ENCODE measurements at regions not wholly inside any gene's neighbourhood (a gene's known extent, or its start where the extent isn't known, plus 50 kb on each side); places are given as distances from the start of the nearest gene placed in this dataset.

DNA sequence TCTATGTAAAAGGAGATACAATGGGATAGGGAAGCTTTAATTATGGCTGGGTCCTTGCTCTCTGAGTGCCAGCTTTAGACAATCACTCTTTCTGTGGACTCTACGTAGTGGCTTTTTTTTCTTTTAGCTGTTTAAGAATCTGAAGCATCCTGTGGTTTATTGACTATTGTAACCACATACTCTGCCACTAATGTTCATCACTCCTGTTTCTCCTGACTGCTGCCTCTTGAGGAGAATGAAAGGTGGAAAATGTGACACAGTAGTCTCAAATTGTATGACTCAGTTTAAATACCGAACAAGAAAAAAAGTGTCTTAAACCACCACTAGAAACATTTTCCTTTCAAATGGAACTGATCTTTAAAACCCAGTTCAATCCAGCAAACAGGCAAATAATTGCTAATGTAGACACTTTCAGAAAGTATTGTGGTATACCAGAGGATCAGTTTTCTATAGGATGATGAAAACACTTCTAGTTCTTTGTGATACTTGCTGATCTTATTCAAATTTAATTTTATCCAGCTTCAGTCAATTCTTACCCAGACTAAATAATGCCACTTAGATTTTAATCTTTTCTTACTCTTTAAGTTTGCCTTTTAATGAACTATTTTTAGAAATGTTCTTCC, 302.7 kb upstream of the PMFBP1 start:
- no peak overlapping the region for H3K4me2 ChIP-seq (ENCODE audit: low read length)
- H3K4me3 ChIP-seq (ENCODE audit: low read length), result no peak overlapping the region
- H3K36me3 ChIP-seq (ENCODE audit: control insufficient read depth, low read length), result no peaks in the 10 kb centered on the region
- no peaks in the 10 kb centered on the region for H4K20me1 ChIP-seq (ENCODE audit: control insufficient read depth, insufficient read depth, low read depth, low read length)
- H3K9me3 ChIP-seq (ENCODE audit: control insufficient read depth, insufficient read depth, low read length), result no peaks in the 10 kb centered on the region
- no peaks in the 10 kb centered on the region for H3F3A ChIP-seq (ENCODE audit: control insufficient read depth, insufficient read depth)
- H3K9me2 ChIP-seq (replicated peaks; ENCODE audit: control insufficient read depth, low read length), result no peaks in the 10 kb centered on the region
- H3K4me1 ChIP-seq (ENCODE audit: control insufficient read depth, low read length), result no peaks in the 10 kb centered on the region
- no peaks in the 10 kb centered on the region for H3K79me2 ChIP-seq (ENCODE audit: control insufficient read depth, low read length)
- H3K27me3 ChIP-seq (ENCODE audit: control insufficient read depth, low read length), result no peaks in the 10 kb centered on the region
- no peak for TF ChIP-seq EZH2phosphoT487 (IDR thresholded peaks at IDR 0.05; ENCODE audit: borderline replicate concordance, low read length)
- TF ChIP-seq, protein P1, sequence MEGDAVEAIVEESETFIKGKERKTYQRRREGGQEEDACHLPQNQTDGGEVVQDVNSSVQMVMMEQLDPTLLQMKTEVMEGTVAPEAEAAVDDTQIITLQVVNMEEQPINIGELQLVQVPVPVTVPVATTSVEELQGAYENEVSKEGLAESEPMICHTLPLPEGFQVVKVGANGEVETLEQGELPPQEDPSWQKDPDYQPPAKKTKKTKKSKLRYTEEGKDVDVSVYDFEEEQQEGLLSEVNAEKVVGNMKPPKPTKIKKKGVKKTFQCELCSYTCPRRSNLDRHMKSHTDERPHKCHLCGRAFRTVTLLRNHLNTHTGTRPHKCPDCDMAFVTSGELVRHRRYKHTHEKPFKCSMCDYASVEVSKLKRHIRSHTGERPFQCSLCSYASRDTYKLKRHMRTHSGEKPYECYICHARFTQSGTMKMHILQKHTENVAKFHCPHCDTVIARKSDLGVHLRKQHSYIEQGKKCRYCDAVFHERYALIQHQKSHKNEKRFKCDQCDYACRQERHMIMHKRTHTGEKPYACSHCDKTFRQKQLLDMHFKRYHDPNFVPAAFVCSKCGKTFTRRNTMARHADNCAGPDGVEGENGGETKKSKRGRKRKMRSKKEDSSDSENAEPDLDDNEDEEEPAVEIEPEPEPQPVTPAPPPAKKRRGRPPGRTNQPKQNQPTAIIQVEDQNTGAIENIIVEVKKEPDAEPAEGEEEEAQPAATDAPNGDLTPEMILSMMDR (IDR thresholded peaks at IDR 0.05; ENCODE audit: low read depth, low read length, poor library complexity, severe bottlenecking), result no peak
- H3K27ac ChIP-seq (ENCODE audit: low read depth, low read length), result no peak overlapping the region

DNA sequence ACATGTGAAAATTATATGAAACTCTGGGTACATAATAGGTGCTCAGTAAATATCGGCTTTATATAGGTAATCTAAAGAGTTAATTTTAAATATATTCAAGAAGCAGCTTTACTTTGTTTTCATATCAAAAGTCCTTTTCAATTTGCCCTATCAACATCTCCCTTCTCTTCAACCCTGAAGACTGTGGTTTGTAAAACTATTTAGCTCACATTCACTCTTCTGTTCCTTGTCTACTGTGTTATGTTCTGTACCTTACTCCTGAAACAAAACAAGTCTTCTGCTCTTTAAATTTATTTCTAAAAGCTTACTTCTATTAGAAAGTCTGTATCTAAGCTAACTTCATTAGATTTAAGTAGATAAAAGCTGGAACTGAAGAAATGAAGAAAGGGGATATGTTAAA, 301.7 kb upstream of the PMFBP1 start:
- Histone ChIP-seq H3K27me3 (ENCODE audit: control insufficient read depth, low read length) (no peaks in the 10 kb centered on the region), H3K4me2 (ENCODE audit: low read length) (no peak overlapping the region)

DNA sequence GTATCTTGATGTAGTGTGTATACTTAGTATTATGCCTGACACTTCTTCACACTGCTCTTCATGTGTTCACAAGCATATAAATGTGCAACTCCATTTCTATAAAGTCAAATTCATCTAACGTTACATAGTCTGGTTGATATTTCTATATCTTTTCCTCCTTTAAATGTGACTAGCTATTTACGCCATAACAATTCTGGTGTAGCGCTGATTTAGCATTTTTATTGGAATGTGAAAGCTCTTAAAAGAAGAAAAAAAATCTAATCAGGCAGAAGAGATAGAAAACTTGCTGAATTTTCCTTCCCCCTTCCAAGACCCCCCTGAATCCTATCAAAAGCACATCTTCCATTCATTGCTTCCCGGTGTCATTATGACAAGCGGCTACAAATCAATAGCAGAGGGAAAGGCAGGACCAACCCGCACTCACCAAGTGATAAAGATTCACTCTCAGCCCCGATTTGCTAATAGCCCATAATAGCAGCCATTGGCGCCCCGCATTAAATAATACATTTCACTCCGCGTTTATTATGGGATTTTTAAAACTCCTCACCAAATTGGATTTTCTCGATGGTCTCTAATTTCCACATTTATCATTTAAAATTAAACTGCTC, 299.5 kb upstream of the PMFBP1 start:
- no peaks in the 10 kb centered on the region for H3K9me2 ChIP-seq (replicated peaks; ENCODE audit: control insufficient read depth, low read length)
- H3K79me2 ChIP-seq (ENCODE audit: control insufficient read depth, low read length), result no peaks in the 10 kb centered on the region
- no peaks in the 10 kb centered on the region for H3K9me3 ChIP-seq (ENCODE audit: control insufficient read depth, insufficient read depth, low read length)
- no peak overlapping the region for H3K4me3 ChIP-seq (ENCODE audit: low read length)
- H3K4me1 ChIP-seq (ENCODE audit: control insufficient read depth, low read length), result no peaks in the 10 kb centered on the region
- TF ChIP-seq, protein P1 (IDR thresholded peaks at IDR 0.05; ENCODE audit: low read depth, low read length, poor library complexity, severe bottlenecking), result no peak
- TF ChIP-seq EZH2phosphoT487 (IDR thresholded peaks at IDR 0.05; ENCODE audit: borderline replicate concordance, low read length), result no peak
- no peaks in the 10 kb centered on the region for H4K20me1 ChIP-seq (ENCODE audit: control insufficient read depth, insufficient read depth, low read depth, low read length)
- no peaks in the 10 kb centered on the region for H3F3A ChIP-seq (ENCODE audit: control insufficient read depth, insufficient read depth)
- no peak overlapping the region for H3K4me2 ChIP-seq (ENCODE audit: low read length)
- no peaks in the 10 kb centered on the region for H3K27me3 ChIP-seq (ENCODE audit: control insufficient read depth, low read length)
- H3K27ac ChIP-seq (ENCODE audit: low read depth, low read length), result no peak overlapping the region
- no peaks in the 10 kb centered on the region for H3K36me3 ChIP-seq (ENCODE audit: control insufficient read depth, low read length)

More for the DNA sequence above, 301.7 kb upstream of the PMFBP1 start:
- Histone ChIP-seq H3F3A (ENCODE audit: control insufficient read depth, insufficient read depth) (no peaks in the 10 kb centered on the region), H3K9me3 (ENCODE audit: control insufficient read depth, insufficient read depth, low read length) (no peaks in the 10 kb centered on the region), H3K27ac (ENCODE audit: low read depth, low read length) (no peak overlapping the region), H3K36me3 (ENCODE audit: control insufficient read depth, low read length) (no peaks in the 10 kb centered on the region), H3K4me3 (ENCODE audit: low read length) (no peak overlapping the region), H3K79me2 (ENCODE audit: control insufficient read depth, low read length) (no peaks in the 10 kb centered on the region), H3K4me1 (ENCODE audit: control insufficient read depth, low read length) (no peaks in the 10 kb centered on the region), H3K9me2 (replicated peaks; ENCODE audit: control insufficient read depth, low read length) (no peaks in the 10 kb centered on the region), H4K20me1 (ENCODE audit: control insufficient read depth, insufficient read depth, low read depth, low read length) (no peaks in the 10 kb centered on the region)
- TF ChIP-seq, protein P1 (IDR thresholded peaks at IDR 0.05; ENCODE audit: low read depth, low read length, poor library complexity, severe bottlenecking), result no peak
- no peak for TF ChIP-seq EZH2phosphoT487 (IDR thresholded peaks at IDR 0.05; ENCODE audit: borderline replicate concordance, low read length)

All from DOHH2 (cell line).